ENCODE measurements at regions not wholly inside any gene's neighbourhood (a gene's known extent, or its start where the extent isn't known, plus 50 kb on each side); places are given as distances from the start of the nearest gene placed in this dataset.

- TF ChIP-seq GABPA (IDR thresholded peaks at IDR 0.05 in 1 of 2, conservative IDR thresholded peaks at IDR 0.05 in 1 of 2) (no peak), CTCF (IDR thresholded peaks at IDR 0.05; ENCODE audit: low read depth, low read length, missing input control) (no peak), TAF1 (conservative IDR thresholded peaks at IDR 0.05) (no peak), RAD21 (IDR thresholded peaks at IDR 0.05) (no peak), YY1 (IDR thresholded peaks at IDR 0.05) (no peak), JUND (IDR thresholded peaks at IDR 0.05) (no peak), REST (IDR thresholded peaks at IDR 0.05) (no peak), HNF4G (IDR thresholded peaks at IDR 0.05) (no peak), MAX (IDR thresholded peaks at IDR 0.05) (no peak), EGR1 (IDR thresholded peaks at IDR 0.05; ENCODE audit: low read depth in 2 of 2) (no peak), HNF4A (conservative IDR thresholded peaks at IDR 0.05) (no peak), ZBTB33 (IDR thresholded peaks at IDR 0.05) (no peak)
Measured at GRCh38 chr13:67445436-67445835, 215.3 kb upstream of the PCDH9 start.
